HEK293T (cell line): ENCODE measurements at regions not wholly inside any gene's neighbourhood (a gene's known extent, or its start where the extent isn't known, plus 50 kb on each side); places are given as distances from the start of the nearest gene placed in this dataset.

Experiments
- BHLHE40 ChIP-seq: fragments of 450-650 bp; IDR thresholded peaks from 2 replicates; pipeline ENCODE4 v1.6.1; 2016; ENCODE audit warnings: mild to moderate bottlenecking, moderate library complexity, borderline replicate concordance
- SP1 ChIP-seq: fragments of 450-650 bp; IDR thresholded peaks from 2 replicates; pipeline ENCODE4 v1.6.1; 2017

GRCh38 chr2:193371200-193371599, 1176.5 kb upstream of the TMEFF2 start:
- no peak for TF ChIP-seq BHLHE40
- TF ChIP-seq SP1: no peak
